ENCODE measurements at regions not wholly inside any gene's neighbourhood (a gene's known extent, or its start where the extent isn't known, plus 50 kb on each side); places are given as distances from the start of the nearest gene placed in this dataset.

DNA sequence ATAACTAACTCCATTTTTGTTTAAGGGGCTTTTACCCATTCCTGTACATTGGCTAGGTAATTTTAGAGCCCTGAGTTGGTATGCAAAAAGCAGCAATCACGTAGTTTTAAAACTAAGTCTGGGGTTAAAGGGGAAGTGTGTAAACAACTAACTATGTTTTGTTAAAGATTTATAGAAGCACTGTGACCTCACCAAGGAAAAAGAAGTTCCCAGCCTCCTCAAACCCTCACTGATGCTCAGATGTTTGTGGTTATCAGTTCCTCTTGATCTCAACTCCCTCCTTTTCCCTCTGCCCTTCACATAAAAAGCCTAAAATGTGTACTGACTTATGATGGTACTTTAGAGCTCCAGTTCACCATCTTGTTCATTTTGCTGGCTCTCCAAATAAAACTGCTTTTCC, 119.9 kb upstream of the IRX6 start:
- no peak overlapping the region for H3K27ac ChIP-seq
- no peaks in the 10 kb centered on the region for H3K36me3 ChIP-seq
- H3K27me3 ChIP-seq, result no peaks in the 10 kb centered on the region
- WGBS (ENCODE audit: insufficient coverage, low coverage, low lambda C conversion rate, missing lambda C conversion rate), result 21% methylated on average over 1 of the region's 1 CpG
- H3K4me1 ChIP-seq, result no peaks in the 10 kb centered on the region
- no peaks in the 10 kb centered on the region for H3K9me3 ChIP-seq
- ATAC-seq (no peak), DNase-seq (no peak)
- no peak overlapping the region for H3K4me3 ChIP-seq
- TF ChIP-seq POLR2A (IDR thresholded peaks at IDR 0.05), result no peak
- TF ChIP-seq, protein P1, sequence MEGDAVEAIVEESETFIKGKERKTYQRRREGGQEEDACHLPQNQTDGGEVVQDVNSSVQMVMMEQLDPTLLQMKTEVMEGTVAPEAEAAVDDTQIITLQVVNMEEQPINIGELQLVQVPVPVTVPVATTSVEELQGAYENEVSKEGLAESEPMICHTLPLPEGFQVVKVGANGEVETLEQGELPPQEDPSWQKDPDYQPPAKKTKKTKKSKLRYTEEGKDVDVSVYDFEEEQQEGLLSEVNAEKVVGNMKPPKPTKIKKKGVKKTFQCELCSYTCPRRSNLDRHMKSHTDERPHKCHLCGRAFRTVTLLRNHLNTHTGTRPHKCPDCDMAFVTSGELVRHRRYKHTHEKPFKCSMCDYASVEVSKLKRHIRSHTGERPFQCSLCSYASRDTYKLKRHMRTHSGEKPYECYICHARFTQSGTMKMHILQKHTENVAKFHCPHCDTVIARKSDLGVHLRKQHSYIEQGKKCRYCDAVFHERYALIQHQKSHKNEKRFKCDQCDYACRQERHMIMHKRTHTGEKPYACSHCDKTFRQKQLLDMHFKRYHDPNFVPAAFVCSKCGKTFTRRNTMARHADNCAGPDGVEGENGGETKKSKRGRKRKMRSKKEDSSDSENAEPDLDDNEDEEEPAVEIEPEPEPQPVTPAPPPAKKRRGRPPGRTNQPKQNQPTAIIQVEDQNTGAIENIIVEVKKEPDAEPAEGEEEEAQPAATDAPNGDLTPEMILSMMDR (IDR thresholded peaks at IDR 0.05), result no peak
- intact Hi-C loops (cut with DNase I), result no loop called here

DNA sequence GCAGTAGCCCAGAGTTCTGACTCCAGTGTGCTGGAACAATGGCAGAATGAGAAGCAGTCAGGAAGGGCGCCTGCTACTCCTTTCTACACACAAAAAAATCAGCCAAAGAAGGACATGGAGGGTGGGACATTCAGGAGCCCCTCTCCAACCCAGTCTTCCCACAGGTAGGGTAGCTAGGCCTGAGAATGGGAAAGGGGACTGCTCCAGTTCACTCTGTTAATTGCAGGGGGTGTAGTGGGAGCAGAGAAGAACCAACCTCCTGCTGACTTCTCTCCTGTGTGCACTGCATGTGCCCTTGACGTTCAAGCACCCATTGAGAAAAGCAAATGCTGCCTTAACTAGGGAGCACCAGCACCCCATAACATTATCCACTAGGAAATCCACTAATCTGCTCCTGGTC, 119.1 kb upstream of the IRX6 start:
- DNase-seq (no peak), ATAC-seq (no peak)
- Histone ChIP-seq H3K36me3 (no peaks in the 10 kb centered on the region), H3K9me3 (no peaks in the 10 kb centered on the region), H3K27ac (no peak overlapping the region), H3K27me3 (no peaks in the 10 kb centered on the region), H3K4me1 (no peaks in the 10 kb centered on the region), H3K4me3 (no peak overlapping the region)
- intact Hi-C loops (cut with DNase I), result no loop called here
- WGBS (ENCODE audit: insufficient coverage, low coverage, low lambda C conversion rate, missing lambda C conversion rate), result 67% methylated on average over 1 of the region's 2 CpGs
- TF ChIP-seq, protein P1 (IDR thresholded peaks at IDR 0.05), result no peak

DNA sequence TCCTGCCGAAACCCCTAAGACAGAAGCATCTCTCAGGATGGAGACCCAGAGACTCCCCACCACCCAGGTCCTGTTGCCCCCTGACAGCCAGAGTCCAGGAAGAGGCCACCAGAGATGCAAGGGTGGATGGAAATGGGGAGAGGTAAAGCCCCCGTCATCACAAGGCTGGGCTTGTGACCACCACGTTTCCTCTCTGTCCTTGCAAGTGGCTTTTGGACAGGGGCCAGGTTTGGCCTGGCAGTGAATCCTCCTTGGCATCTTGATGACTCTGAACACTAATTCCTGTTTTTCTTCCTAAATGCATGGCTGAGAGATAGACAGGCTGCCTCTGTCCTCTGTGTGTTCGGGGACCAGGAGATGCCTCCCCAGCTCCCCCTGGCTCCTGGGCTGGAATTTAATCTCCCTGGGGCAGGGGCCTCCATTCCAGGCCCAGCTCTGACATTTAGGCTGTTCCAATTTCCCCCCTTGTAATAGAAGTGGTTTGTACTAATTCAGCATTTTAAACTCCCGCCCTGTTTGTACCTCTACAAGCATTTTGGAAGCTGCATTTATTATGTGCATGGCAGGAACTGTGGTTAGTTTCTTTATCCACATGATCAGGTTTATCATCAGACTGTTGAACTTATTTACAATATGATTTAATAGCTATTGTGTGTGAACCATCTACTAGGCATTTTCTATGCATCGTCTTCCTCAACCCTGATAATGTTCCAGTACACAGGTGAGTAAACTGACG, 116.1 kb upstream of the IRX6 start:
- no peak for DNase-seq
- 53% methylated on average over 4 of the region's 7 CpGs for WGBS (ENCODE audit: insufficient coverage, low coverage, low lambda C conversion rate, missing lambda C conversion rate)
- no peak for TF ChIP-seq POLR2A (IDR thresholded peaks at IDR 0.05)
- TF ChIP-seq, protein P1 (IDR thresholded peaks at IDR 0.05), result no peak
- no peak for ATAC-seq
- Histone ChIP-seq H3K4me3 (no peak overlapping the region), H3K36me3 (no peaks in the 10 kb centered on the region), H3K4me1 (no peaks in the 10 kb centered on the region), H3K27ac (no peak overlapping the region), H3K9me3 (no peaks in the 10 kb centered on the region), H3K27me3 (no peaks in the 10 kb centered on the region)
- intact Hi-C loops (cut with DNase I), result no loop called here

DNA sequence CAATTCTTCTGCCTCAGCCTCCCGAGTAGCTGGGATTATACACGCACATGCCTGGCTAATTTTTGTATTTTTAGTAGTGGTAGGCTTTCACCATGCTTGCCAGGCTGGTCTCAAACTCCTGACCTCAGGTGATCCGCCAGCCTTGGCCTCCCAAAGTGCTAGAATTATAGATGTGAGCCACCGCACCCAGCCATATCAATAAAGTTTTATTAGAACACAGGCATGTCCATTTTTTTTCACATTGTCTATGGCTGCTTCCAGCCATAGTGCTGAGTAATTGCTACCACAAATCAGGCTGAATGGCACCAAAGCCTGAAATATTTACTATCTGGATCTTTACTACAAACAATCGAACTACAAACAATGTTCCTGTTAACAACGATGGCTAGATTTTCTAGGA, 114.4 kb upstream of the IRX6 start:
- no peak for TF ChIP-seq POLR2A (IDR thresholded peaks at IDR 0.05)
- TF ChIP-seq, protein P1 (IDR thresholded peaks at IDR 0.05), result no peak
- no peak overlapping the region for H3K4me3 ChIP-seq
- DNase-seq (no peak), ATAC-seq (no peak)
- 60% methylated on average over 5 of the region's 6 CpGs for WGBS (ENCODE audit: insufficient coverage, low coverage, low lambda C conversion rate, missing lambda C conversion rate)
- intact Hi-C loops (cut with DNase I), result no loop called here
- H3K27ac ChIP-seq, result no peak overlapping the region
- H3K36me3 ChIP-seq, result no peaks in the 10 kb centered on the region
- H3K9me3 ChIP-seq, result no peaks in the 10 kb centered on the region
- no peaks in the 10 kb centered on the region for H3K27me3 ChIP-seq
- H3K4me1 ChIP-seq, result no peaks in the 10 kb centered on the region

DNA sequence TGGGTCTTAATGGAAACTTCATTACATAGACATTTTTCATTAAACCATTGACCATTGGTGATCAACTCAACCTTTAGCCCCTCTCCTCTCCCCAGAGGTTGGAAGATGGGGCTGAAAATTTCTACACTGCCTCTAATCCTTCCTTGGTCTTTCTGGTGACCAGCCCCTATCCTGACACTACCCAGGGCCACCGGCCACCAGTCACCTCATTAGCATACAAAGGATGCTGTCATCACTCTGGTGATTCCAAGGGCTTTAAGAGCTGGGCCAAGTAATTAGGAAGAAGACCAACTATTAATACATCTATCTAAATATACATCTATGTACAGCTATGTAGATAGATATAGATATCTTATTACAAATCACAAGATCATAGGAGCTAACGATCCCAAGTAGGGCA, 111.2 kb upstream of the IRX6 start:
- WGBS (ENCODE audit: insufficient coverage, low coverage, low lambda C conversion rate, missing lambda C conversion rate), result 78% methylated on average over 1 of the region's 2 CpGs
- Histone ChIP-seq H3K4me1 (no peaks in the 10 kb centered on the region), H3K4me3 (no peak overlapping the region), H3K9me3 (no peaks in the 10 kb centered on the region), H3K36me3 (no peaks in the 10 kb centered on the region), H3K27me3 (no peaks in the 10 kb centered on the region), H3K27ac (no peak overlapping the region)
- TF ChIP-seq POLR2A (IDR thresholded peaks at IDR 0.05), result no peak
- TF ChIP-seq, protein P1 (IDR thresholded peaks at IDR 0.05), result no peak
- DNase-seq (no peak), ATAC-seq (no peak)
- intact Hi-C loops (cut with DNase I), result no loop called here
